D341Med (cell line): ENCODE measurements at regions not wholly inside any gene's neighbourhood (a gene's known extent, or its start where the extent isn't known, plus 50 kb on each side); places are given as distances from the start of the nearest gene placed in this dataset.
"Not testable (repeated sequence)": the region's sequence is repeated elsewhere in the genome, so short reads cannot be mapped to it uniquely, and the experiment has no call there.

Source experiments
- DNase-seq: peaks from one replicate; pipeline ENCODE4 v3.0.0; 2012; ENCODE audit warnings: low spot score

GRCh38 chr1:105608713-105609112 lies 1447.8 kb upstream of the PRMT6 start:
- DNase-seq: no peak

GRCh38 chr1:105626276-105626987 lies 1430.0 kb upstream of the PRMT6 start:
- no peak for DNase-seq

- not testable (repeated sequence) for DNase-seq
Measured at GRCh38 chr1:105631153-105631744, 1425.2 kb upstream of the PRMT6 start.

- no peak for DNase-seq
Measured at GRCh38 chr1:105632342-105633196, 1423.9 kb upstream of the PRMT6 start.

- no peak for DNase-seq
Measured at GRCh38 chr1:105636052-105636451, 1420.4 kb upstream of the PRMT6 start.

- DNase-seq: no peak
Measured at GRCh38 chr1:105641407-105641806, 1415.1 kb upstream of the PRMT6 start.

GRCh38 chr1:105652109-105652508 lies 1404.4 kb upstream of the PRMT6 start:
- DNase-seq: no peak

- DNase-seq: no peak
Measured at GRCh38 chr1:105655032-105655431, 1401.4 kb upstream of the PRMT6 start.

GRCh38 chr1:105664495-105664894 lies 1392.0 kb upstream of the PRMT6 start:
- no peak for DNase-seq

GRCh38 chr1:105678334-105678733 lies 1378.1 kb upstream of the PRMT6 start:
- DNase-seq: no peak

GRCh38 chr1:105684714-105685113 lies 1371.8 kb upstream of the PRMT6 start:
- no peak for DNase-seq

GRCh38 chr1:105686026-105686425 lies 1370.4 kb upstream of the PRMT6 start:
- no peak for DNase-seq

GRCh38 chr1:105686874-105687690 lies 1369.4 kb upstream of the PRMT6 start:
- DNase-seq: no peak

GRCh38 chr1:105700723-105701122 lies 1355.8 kb upstream of the PRMT6 start:
- DNase-seq: no peak

- DNase-seq: no peak
Measured at GRCh38 chr1:105724286-105724685, 1332.2 kb upstream of the PRMT6 start.

- DNase-seq: no peak
Measured at GRCh38 chr1:105730701-105731100, 1325.8 kb upstream of the PRMT6 start.

GRCh38 chr1:105736349-105736748 lies 1320.1 kb upstream of the PRMT6 start:
- DNase-seq: no peak

GRCh38 chr1:105779727-105780126 lies 1276.7 kb upstream of the PRMT6 start:
- no peak for DNase-seq

- DNase-seq: no peak
Measured at GRCh38 chr1:105785021-105785420, 1271.5 kb upstream of the PRMT6 start.

- peak; percentile 46 for DNase-seq
Measured at GRCh38 chr1:105793536-105794146, 1262.8 kb upstream of the PRMT6 start.

- DNase-seq: no peak
Measured at GRCh38 chr1:105795741-105796140, 1260.7 kb upstream of the PRMT6 start.
